ENCODE measurements at regions not wholly inside any gene's neighbourhood (a gene's known extent, or its start where the extent isn't known, plus 50 kb on each side); places are given as distances from the start of the nearest gene placed in this dataset.
"Not testable (repeated sequence)": the region's sequence is repeated elsewhere in the genome, so short reads cannot be mapped to it uniquely, and the experiment has no call there.

DNA sequence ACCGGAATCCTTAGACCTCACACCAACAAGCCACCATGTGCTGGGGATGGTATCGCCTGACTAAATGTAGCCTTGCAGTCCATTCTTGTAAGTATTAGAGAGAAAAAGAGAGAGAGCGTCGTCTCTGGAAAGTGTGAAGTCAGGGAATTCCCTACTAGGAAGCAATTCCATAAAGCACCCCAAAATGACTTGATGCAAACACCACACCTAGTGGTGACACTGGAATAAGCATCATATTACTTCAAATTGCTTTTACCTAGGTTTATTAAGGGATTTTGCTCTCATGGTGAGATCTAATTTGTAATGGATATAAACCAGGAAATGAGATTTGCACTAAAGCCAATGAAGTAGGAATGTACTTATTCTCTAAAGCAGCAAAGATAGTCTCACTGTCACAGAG is 111.4 kb upstream of the METTL9 start:
- not testable (repeated sequence) for TF ChIP-seq EZH2phosphoT487 (IDR thresholded peaks at IDR 0.05; ENCODE audit: insufficient read depth, low read depth); EZH2 (IDR thresholded peaks at IDR 0.05; ENCODE audit: insufficient read depth, poor library complexity, severe bottlenecking)
